ENCODE measurements at regions not wholly inside any gene's neighbourhood (a gene's known extent, or its start where the extent isn't known, plus 50 kb on each side); places are given as distances from the start of the nearest gene placed in this dataset.

GRCh38 chr11:28871090-28871489 is 762.9 kb downstream of the METTL15 start:
- TF ChIP-seq OSR1 (CRISPR knock-in tag; IDR thresholded peaks at IDR 0.05) (no peak), ARNTL (CRISPR knock-in tag; IDR thresholded peaks at IDR 0.05; ENCODE audit: borderline replicate concordance, low read depth) (no peak), CSRNP3 (CRISPR knock-in tag; IDR thresholded peaks at IDR 0.05) (no peak)
